WTC11 (cell line): ENCODE measurements at regions not wholly inside any gene's neighbourhood (a gene's known extent, or its start where the extent isn't known, plus 50 kb on each side); places are given as distances from the start of the nearest gene placed in this dataset.

ENCODE experiments used
- ATAC-seq: fragments of 200-7000 bp; cut with Tn5 transposase; 2 replicates; pipeline ENCODE4 v1.10.0; 2021; ENCODE audit warnings: mild to moderate bottlenecking, moderate library complexity
- CTCF ChIA-PET: fragments of 300-600 bp; sonication (Branson Sonifier 250); formaldehyde crosslinking; loops from one replicate; lab custom pipeline; 2021; ENCODE audit warnings: antibody characterized with exemption; lab: Charles Lee
- POLR2A ChIA-PET: fragments of 350-600 bp; sonication (Branson Sonifier 250); formaldehyde crosslinking; loops from one replicate; lab custom pipeline; 2021; ENCODE audit warnings: antibody characterized with exemption; lab: Charles Lee
- DNase-seq: peaks from one replicate; pipeline ENCODE4 v3.0.0; 2021; ENCODE audit warnings: low spot score
- H3K27ac Mint-ChIP-seq: 2 replicates; pipeline ENCODE4 v1.8.0; 2021; ENCODE audit warnings: mixed read lengths
- H3K27me3 Mint-ChIP-seq: 2 replicates; pipeline ENCODE4 v1.8.0; 2021; ENCODE audit warnings: low read depth, mild to moderate bottlenecking, moderate library complexity, mixed read lengths
- H3K36me3 Mint-ChIP-seq: 2 replicates; pipeline ENCODE4 v1.8.0; 2021; ENCODE audit warnings: mixed read lengths
- H3K4me1 Mint-ChIP-seq: 2 replicates; pipeline ENCODE4 v1.8.0; 2022; ENCODE audit warnings: mixed read lengths
- H3K4me3 Mint-ChIP-seq: 2 replicates; pipeline ENCODE4 v1.8.0; 2021; ENCODE audit warnings: mild to moderate bottlenecking, moderate library complexity, mixed read lengths
- H3K9me3 Mint-ChIP-seq: 2 replicates; pipeline ENCODE4 v1.8.0; 2021; ENCODE audit warnings: mixed read lengths
- ATF1 ChIP-seq: sonication (generic); formaldehyde crosslinking; IDR thresholded peaks from 2 replicates; pipeline ENCODE4 v1.8.1; 2023; ENCODE audit warnings: mild to moderate bottlenecking, moderate library complexity, missing genetic modification reagents
- ATF2 ChIP-seq: sonication (generic); formaldehyde crosslinking; IDR thresholded peaks from 2 replicates; pipeline ENCODE4 v1.8.1; 2022; ENCODE audit warnings: low read depth, missing genetic modification reagents, borderline replicate concordance
- ATF6 ChIP-seq: sonication (generic); formaldehyde crosslinking; IDR thresholded peaks from 2 replicates; pipeline ENCODE4 v1.8.1; 2023; ENCODE audit warnings: mild to moderate bottlenecking, missing genetic modification reagents
- E2F1 ChIP-seq: sonication (generic); formaldehyde crosslinking; IDR thresholded peaks from 2 replicates; pipeline ENCODE4 v1.8.0; 2022; ENCODE audit warnings: mild to moderate bottlenecking, missing genetic modification reagents
- ESRRA ChIP-seq: sonication (generic); formaldehyde crosslinking; IDR thresholded peaks from 2 replicates; pipeline ENCODE4 v1.8.1; 2022; ENCODE audit warnings: mild to moderate bottlenecking, missing genetic modification reagents, borderline replicate concordance
- ETV6 ChIP-seq: sonication (generic); formaldehyde crosslinking; IDR thresholded peaks from 2 replicates; pipeline ENCODE4 v1.8.1; 2022; ENCODE audit warnings: mild to moderate bottlenecking, missing genetic modification reagents
- GRHL2 ChIP-seq: fragments of 250-450 bp; sonication (Bioruptor Pico); IDR thresholded peaks from 2 replicates; pipeline ENCODE4 v1.8.0; 2022; ENCODE audit warnings: mild to moderate bottlenecking, moderate library complexity; ENCODE audit not compliant: insufficient replicate concordance, severe bottlenecking
- GTF2I ChIP-seq: fragments of 250-450 bp; sonication (Bioruptor Pico); conservative IDR thresholded peaks from 2 replicates; pipeline ENCODE4 v1.4.0; 2021; ENCODE audit warnings: mild to moderate bottlenecking
- HMGA2 ChIP-seq: fragments of 250-450 bp; sonication (Bioruptor Pico); IDR thresholded peaks from 2 replicates; pipeline ENCODE4 v1.4.0; 2021; ENCODE audit warnings: mild to moderate bottlenecking, moderate library complexity
- IRF2 ChIP-seq: sonication (generic); formaldehyde crosslinking; IDR thresholded peaks from 2 replicates; pipeline ENCODE4 v1.8.0; 2022; ENCODE audit warnings: low read depth, missing genetic modification reagents, borderline replicate concordance
- NFATC4 ChIP-seq: fragments of 250-450 bp; sonication (Bioruptor Pico); IDR thresholded peaks from 2 replicates; pipeline ENCODE4 v1.9.0; 2021; ENCODE audit warnings: mild to moderate bottlenecking
- NR1H2 ChIP-seq: sonication (generic); formaldehyde crosslinking; IDR thresholded peaks from 2 replicates; pipeline ENCODE4 v1.9.0; 2021; ENCODE audit warnings: mild to moderate bottlenecking, moderate library complexity, missing genetic modification reagents
- NR3C1 ChIP-seq: sonication (generic); formaldehyde crosslinking; conservative IDR thresholded peaks from 2 replicates; pipeline ENCODE4 v1.8.1; 2023; ENCODE audit warnings: low read depth, mild to moderate bottlenecking, missing genetic modification reagents
- PRRX2 ChIP-seq: fragments of 250-450 bp; sonication (Bioruptor Pico); IDR thresholded peaks from 2 replicates; pipeline ENCODE4 v1.8.0; 2021; ENCODE audit warnings: mild to moderate bottlenecking
- SMAD3 ChIP-seq: sonication (generic); formaldehyde crosslinking; IDR thresholded peaks from 2 replicates; pipeline ENCODE4 v1.8.0; 2022; ENCODE audit warnings: missing genetic modification reagents, mild to moderate bottlenecking, borderline replicate concordance
- SOX15 ChIP-seq: fragments of 250-450 bp; sonication (Bioruptor Pico); IDR thresholded peaks from 2 replicates; pipeline ENCODE4 v1.9.0; 2021; ENCODE audit warnings: mild to moderate bottlenecking
- TCF7 ChIP-seq: sonication (generic); formaldehyde crosslinking; IDR thresholded peaks from 2 replicates; pipeline ENCODE4 v1.8.0; 2022; ENCODE audit warnings: mild to moderate bottlenecking, low read depth, missing genetic modification reagents, moderate library complexity
- TEAD4 ChIP-seq: sonication (generic); formaldehyde crosslinking; IDR thresholded peaks from 2 replicates; pipeline ENCODE4 v1.8.0; 2022; ENCODE audit warnings: mild to moderate bottlenecking, missing genetic modification reagents
- ZNF138 ChIP-seq: sonication (generic); formaldehyde crosslinking; conservative IDR thresholded peaks from 2 replicates; pipeline ENCODE4 v1.8.1; 2022; ENCODE audit warnings: mild to moderate bottlenecking, moderate library complexity, missing genetic modification reagents
- ZNF219 ChIP-seq: sonication (generic); formaldehyde crosslinking; IDR thresholded peaks from 2 replicates; pipeline ENCODE4 v1.8.0; 2023; ENCODE audit warnings: missing genetic modification reagents, mild to moderate bottlenecking, borderline replicate concordance
- ZNF317 ChIP-seq: sonication (generic); formaldehyde crosslinking; IDR thresholded peaks from 2 replicates; pipeline ENCODE4 v1.8.1; 2023; ENCODE audit warnings: low read depth, mild to moderate bottlenecking, moderate library complexity, missing genetic modification reagents, borderline replicate concordance
- TF ChIP-seq, protein P1 (sequence below): sonication (generic); formaldehyde crosslinking; IDR thresholded peaks from 2 replicates; pipeline ENCODE4 v1.8.0; 2022; ENCODE audit warnings: mild to moderate bottlenecking, missing genetic modification reagents
- TF ChIP-seq, protein P2 (sequence below): sonication (generic); formaldehyde crosslinking; IDR thresholded peaks from 2 replicates; pipeline ENCODE4 v1.8.1; 2023; ENCODE audit warnings: mild to moderate bottlenecking, missing genetic modification reagents, moderate library complexity

DNA sequence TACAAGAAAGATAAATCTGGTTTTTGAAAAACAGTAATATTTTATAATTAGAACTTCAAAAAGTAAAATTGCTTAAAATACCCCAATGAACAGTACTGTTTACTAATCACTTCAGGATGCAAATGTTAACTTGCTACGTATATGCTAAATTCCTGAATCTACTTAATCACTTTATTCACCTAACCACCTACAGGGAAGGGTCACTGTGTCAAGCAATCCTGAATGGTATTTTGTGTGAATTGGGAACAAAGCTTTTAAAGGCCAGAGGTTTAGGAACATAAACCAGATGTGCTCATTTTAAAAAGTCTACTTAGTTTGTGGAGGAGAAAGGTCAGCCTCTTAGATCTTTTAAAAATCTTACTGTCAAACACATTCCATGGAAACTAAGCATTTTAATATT, 1143.0 kb upstream of the ADGRL2 start (continued):
- TF ChIP-seq, protein P1, sequence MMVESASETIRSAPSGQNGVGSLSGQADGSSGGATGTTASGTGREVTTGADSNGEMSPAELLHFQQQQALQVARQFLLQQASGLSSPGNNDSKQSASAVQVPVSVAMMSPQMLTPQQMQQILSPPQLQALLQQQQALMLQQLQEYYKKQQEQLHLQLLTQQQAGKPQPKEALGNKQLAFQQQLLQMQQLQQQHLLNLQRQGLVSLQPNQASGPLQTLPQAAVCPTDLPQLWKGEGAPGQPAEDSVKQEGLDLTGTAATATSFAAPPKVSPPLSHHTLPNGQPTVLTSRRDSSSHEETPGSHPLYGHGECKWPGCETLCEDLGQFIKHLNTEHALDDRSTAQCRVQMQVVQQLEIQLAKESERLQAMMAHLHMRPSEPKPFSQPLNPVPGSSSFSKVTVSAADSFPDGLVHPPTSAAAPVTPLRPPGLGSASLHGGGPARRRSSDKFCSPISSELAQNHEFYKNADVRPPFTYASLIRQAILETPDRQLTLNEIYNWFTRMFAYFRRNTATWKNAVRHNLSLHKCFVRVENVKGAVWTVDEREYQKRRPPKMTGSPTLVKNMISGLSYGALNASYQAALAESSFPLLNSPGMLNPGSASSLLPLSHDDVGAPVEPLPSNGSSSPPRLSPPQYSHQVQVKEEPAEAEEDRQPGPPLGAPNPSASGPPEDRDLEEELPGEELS: no peak
- no peak for TF ChIP-seq NFATC4 (CRISPR knock-in tag)
- no peak for TF ChIP-seq ZNF219 (CRISPR knock-in tag)
- TF ChIP-seq NR3C1 (CRISPR knock-in tag): no peak
- TF ChIP-seq, all 79 proteins: peak for 0

GRCh38 chr1:80657044-80657643, 1143.6 kb upstream of the ADGRL2 start:
- ChIA-PET POLR2A (no interaction called here), CTCF (interaction anchor here (0.7 to 2.3 kb wide), 4 partner anchors 14 to 440 kb away, joined by 3 to 8 read pairs (median 4); no protein-coding TSS in a partner anchor)
- Mint-ChIP-seq H3K36me3 (peaks cover 6% of the 10 kb centered on the region; the same call in 1 of the 2 replicates), H3K4me3 (no peak overlapping the region), H3K27ac (peak overlapping the region; percentile 68; the same call in 1 of the 2 replicates), H3K27me3 (no peaks in the 10 kb centered on the region), H3K4me1 (peaks cover 29% of the 10 kb centered on the region), H3K9me3 (peaks cover 15% of the 10 kb centered on the region)
- no peak for DNase-seq
- TF ChIP-seq ETV6: no peak
- TF ChIP-seq ZNF138 (CRISPR knock-in tag): no peak
- TF ChIP-seq TCF7 (CRISPR knock-in tag): no peak
- no peak for TF ChIP-seq GTF2I
- TF ChIP-seq ESRRA: no peak
- no peak for TF ChIP-seq SMAD3
- TF ChIP-seq ATF2: no peak
- no peak for TF ChIP-seq ATF6 (CRISPR knock-in tag)
- TF ChIP-seq E2F1: no peak
- TF ChIP-seq IRF2: no peak
- TF ChIP-seq NR3C1 (CRISPR knock-in tag): no peak
- TF ChIP-seq NR1H2 (CRISPR knock-in tag): no peak
- TF ChIP-seq ZNF317: no peak
- TF ChIP-seq HMGA2 (CRISPR knock-in tag): no peak
- no peak for TF ChIP-seq GRHL2 (CRISPR knock-in tag)
- no peak for TF ChIP-seq TEAD4
- TF ChIP-seq SOX15: no peak
- no peak for TF ChIP-seq ATF1
- TF ChIP-seq, protein P2, sequence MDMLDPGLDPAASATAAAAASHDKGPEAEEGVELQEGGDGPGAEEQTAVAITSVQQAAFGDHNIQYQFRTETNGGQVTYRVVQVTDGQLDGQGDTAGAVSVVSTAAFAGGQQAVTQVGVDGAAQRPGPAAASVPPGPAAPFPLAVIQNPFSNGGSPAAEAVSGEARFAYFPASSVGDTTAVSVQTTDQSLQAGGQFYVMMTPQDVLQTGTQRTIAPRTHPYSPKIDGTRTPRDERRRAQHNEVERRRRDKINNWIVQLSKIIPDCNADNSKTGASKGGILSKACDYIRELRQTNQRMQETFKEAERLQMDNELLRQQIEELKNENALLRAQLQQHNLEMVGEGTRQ (CRISPR knock-in tag): no peak
- TF ChIP-seq PRRX2 (CRISPR knock-in tag): no peak
- 0 out of 2 replicates have a peak, but pooled peaks have one; percentile 30 for ATAC-seq
